ENCODE measurements at regions not wholly inside any gene's neighbourhood (a gene's known extent, or its start where the extent isn't known, plus 50 kb on each side); places are given as distances from the start of the nearest gene placed in this dataset.

DNA sequence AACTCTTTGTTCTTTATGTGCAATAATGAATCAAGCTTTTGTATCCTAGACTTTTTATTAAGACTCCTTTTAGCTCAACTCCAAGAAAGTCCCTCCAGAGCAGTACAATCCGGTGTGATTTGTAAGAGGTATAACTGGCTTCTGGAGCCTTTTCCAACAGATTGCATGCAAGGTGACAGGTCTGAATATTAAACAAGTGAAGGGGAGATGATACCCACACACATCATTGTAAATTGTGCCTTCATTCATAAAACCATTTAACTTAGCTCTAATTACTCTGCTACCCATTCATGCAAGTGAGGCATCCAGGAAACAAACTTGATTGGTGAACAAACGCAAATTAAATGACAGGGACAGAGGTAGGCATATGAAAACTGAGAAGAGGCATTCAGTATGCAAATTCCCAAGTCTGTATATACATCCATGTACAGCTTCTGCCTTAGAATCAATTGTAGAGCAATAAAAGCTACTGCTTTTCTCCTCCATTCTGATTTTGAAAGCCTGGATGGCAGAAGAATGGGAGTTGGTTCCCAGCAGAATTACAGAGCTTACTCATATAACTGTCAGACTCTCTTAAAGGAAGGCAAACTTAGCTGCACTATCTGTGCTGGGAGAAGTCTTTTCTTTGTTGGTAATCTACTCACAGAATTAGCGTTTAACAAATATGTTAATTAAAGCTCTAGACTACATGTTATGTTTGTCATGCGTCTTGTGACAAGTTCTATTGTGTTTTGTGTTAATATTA lies 261.0 kb upstream of the CDH6 start:
- no peak for DNase-seq (ENCODE audit: low read depth)

DNA sequence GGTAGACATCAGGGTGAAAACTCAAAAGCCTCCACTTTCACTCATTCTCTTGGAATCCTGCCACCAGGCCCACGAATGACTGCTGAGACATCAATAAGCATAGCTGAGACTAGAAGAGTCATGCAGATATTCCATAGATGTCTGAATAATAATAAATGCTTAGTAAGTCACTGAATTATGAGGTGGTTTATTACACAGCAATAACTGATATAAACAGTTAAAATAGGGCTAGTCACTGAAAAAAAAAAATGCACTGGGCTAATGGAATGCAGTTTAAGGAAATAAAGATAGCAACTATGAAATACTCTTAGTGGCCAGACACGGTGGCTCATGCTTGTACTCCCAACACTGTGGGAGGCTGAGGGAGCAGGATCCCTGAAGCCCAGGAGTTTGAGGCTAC lies 262.8 kb upstream of the CDH6 start:
- no peak for DNase-seq (ENCODE audit: low read depth)

DNA sequence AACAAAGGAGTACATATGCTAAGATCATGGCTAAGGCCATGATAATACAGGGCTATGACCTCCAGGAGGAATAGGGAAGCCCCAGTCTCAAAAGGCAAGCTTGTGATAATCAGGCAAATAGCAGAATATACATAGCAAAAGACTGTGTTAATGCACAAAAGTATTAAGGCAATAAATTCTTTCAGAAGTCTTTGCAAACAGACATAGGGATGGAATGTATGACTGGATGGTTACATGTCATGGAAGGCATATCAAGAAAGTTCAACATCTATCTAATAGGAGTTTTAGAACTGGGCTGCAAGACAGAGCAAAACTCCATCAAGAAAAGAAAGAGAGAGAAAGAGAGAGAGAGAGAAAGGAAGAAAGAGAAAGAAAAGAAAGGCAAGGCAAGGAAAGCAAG lies 264.5 kb upstream of the CDH6 start:
- DNase-seq (ENCODE audit: low read depth), result no peak

DNA sequence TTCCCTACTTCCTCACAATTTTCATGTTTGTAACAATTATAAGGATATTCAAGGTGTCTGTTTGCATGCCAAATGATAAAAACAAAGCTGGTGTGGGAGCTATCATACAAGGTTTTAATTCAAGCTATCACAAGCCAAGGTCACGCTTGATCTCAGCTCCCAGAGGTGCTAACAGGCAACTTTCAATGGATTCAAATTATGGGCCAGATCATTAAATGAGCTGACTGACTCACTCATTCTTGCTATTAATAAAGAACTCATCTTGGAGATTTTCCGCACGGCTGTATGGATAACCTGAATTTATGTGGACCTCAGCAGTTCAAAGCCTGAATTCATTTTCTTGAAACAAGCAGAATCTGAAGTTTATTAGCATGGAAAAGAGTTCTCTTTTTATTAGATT lies 267.3 kb upstream of the CDH6 start:
- no peak for DNase-seq (ENCODE audit: low read depth)

DNA sequence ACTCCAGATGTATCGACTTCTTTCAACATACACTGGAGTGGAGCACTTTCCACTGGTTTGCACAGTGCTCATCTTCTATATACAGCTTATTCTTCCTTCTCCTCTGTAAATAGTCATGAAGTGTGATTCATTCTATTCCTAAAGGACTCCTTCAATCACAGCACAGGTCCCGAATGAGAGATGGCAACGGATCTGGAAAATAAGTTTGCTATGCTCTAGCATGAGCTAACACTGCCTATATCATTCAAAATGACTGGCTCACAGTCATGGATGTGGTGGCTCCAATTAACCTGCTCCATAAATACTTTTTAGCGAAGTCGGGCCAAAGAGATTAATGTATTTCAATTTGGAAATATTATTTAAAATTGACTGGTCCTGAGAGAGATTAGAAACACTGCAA lies 272.1 kb upstream of the CDH6 start:
- DNase-seq (ENCODE audit: low read depth), result no peak

DNA sequence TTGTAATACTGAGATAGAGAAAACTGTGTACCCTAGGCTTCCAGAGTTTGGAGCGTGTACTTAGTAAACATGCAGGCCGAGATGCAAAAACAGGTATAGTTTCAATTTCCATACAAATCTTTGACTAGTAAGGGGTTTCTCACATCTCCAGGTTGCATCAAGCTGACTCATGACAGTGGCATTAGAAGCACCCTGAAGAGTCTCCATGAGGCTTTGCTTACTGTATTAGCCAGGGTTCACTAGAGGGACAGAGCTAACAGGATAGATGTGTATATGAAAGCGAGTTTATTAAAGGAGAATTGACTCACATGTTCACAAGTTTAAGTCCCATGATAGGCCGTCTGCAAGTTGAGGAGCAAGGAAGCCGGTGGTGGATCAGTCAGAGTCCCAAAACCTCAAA lies 275.3 kb upstream of the CDH6 start:
- DNase-seq (ENCODE audit: low read depth), result no peak

DNA sequence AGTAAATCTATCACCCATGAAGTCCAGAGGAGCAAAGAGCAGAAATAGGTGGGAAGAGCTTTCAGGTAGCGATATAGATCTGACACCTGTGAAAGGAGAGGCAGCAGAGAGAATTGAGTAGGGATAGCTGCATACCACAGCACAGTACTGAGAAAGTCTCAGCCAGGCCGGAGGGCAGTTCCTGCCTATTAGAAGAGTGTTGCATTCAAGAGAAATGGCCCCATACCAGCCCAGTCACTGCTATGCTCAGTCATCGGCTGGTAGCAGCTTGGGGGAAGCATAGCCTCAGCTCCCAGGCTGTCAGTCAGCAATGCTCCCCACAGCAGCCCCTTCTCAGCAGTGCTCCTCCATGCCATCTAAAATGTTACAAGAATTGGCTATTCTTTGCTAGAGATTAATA lies 285.1 kb upstream of the CDH6 start:
- DNase-seq (ENCODE audit: low read depth), result no peak

DNA sequence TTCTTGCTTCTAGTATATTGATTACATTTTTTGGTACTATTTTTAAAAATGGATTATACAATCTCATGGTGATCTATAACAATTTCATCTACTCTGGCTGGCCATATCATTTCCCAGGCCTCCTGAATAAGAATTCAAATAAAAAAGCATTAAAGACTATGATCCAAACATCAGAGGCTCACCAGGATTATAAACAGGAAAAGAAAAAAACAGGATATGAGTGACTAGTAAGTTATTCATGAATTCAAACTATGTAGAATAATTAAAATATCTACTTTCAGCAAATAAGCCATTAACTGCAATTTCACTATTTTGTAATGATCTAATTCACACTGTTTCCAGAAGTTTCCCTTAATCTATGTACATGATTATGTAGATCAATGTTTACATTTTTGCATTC lies 293.1 kb upstream of the CDH6 start:
- DNase-seq (ENCODE audit: low read depth), result no peak

DNA sequence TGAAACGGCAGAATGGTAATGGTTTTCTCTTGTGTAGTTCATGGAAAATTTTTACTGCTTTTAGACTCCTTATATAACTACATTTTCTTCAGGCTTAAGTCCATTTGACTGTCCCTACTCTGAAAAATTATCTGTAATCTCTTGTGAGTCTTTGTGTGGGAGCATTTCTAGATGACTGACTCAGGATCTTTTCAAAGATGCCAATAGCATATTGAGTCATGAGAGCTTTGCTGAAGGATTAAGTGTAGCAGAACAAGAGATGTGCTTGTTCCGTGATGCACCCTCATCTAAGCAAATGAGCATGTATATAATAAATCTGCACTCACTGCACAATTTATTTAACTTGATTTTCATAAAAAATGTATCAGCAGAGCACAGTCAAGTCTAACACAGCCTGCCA lies 298.7 kb upstream of the CDH6 start:
- DNase-seq (ENCODE audit: low read depth), result no peak

DNA sequence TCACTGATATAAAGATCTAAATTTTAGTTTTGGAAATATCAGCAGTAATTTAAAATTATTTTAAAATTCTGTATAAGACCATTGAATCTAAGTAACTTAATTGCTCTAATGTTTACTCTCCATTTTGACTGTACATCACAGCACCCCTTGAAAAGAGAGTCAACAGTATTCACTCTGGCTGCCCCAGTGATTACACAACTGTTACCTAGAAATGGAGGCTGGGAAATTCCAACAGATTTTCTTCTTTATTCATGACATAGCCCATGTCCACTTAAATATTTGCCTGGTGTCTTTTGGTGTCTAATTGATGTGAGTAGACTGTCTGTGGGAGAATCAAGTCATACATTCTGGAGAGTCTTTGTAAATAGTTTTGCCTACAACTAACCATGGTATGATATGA lies 301.8 kb upstream of the CDH6 start:
- DNase-seq (ENCODE audit: low read depth), result no peak

DNA sequence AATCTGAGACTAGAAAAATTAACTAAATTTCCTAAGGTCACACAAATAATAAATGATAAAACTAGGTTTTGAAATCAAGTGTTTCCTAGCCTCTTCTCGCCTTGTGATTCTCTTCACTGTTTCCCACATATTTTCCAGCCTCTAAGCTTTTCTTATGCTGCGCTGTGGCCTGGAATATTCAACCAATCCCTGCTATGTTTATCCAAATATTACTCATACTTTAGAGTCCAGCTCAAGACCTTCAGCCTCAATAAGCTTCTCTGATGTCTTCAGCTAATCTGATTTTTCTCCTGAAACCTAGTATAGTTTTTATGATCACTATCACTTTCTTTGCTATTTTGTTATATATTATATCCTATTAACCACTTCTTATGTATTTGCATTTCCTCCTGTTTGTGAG lies 303.1 kb upstream of the CDH6 start:
- DNase-seq (ENCODE audit: low read depth), result no peak

DNA sequence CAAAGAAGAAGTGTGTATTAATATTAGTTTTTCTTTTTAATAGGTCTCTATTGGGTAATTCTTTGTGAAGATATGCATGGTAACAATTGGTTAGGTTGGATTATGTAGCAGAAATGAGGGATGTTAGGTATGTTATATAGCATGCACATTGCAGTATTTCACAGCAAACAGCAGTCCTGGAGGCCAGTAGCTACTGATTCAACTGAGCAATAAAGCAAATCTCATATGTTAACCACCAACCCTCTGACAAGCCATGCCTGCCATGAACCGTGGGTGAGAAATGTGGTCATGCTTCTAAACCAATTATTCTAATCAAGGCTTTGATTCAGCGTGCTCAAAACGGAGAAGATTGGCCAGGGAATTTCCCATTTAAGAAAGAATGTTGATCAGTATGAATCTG lies 313.0 kb upstream of the CDH6 start:
- DNase-seq (ENCODE audit: low read depth), result no peak

DNA sequence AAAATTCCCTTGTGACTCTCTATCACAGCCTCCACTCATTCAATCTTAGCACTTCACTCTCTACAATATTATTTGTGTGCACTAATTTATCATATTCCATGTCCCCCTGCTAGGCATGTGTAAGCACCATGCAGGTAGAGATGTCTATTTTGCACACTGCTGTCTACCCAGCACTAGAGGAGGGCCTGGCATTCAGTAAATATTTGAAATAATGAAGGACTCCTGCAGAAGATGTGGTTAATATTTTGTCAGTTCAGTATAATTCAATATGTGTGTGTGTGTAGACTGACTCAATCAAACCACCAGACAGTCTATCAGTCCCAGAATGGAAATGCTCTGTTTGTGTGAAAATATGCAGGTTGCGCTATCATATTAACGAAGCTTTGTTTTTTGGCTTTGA lies 313.6 kb upstream of the CDH6 start:
- DNase-seq (ENCODE audit: low read depth), result no peak

DNA sequence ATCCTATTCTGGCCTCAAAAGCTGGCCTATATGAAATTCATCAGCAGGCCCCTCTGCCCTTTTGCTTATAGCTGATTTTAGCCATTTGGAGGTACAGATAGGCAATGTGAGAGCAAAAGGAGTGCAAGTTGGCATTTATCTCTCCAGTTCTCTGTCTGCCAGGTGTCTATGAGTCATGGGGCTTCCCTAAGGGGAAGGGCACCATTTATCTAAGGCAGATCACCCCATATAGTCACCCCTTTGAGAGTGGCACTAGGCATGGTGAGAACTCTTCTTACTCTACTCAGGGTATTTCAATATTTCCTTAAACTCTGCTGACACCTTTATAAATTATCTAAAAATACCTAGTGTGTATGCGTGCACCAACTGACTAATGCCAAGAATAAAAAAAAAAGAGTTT lies 314.7 kb upstream of the CDH6 start:
- no peak for DNase-seq (ENCODE audit: low read depth)

DNA sequence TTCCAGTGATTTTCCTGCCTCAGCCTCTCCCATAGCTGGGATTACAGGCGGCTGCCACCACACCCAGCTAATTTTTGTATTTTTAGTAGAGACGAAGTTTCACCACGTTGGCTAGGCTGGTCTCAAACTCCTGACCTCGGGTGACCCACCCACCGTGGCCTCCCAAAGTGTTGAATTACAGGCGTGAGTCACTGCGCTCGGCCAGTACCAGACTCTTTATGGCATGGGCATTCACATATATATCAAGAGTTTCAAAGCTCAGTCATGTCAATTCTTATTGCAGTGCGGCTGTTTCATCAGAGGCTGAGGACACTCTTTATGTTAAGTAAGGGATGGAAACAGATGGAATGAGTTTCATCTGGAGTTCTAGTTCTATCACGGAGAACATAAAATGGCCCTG lies 315.2 kb upstream of the CDH6 start:
- DNase-seq (ENCODE audit: low read depth), result no peak

DNA sequence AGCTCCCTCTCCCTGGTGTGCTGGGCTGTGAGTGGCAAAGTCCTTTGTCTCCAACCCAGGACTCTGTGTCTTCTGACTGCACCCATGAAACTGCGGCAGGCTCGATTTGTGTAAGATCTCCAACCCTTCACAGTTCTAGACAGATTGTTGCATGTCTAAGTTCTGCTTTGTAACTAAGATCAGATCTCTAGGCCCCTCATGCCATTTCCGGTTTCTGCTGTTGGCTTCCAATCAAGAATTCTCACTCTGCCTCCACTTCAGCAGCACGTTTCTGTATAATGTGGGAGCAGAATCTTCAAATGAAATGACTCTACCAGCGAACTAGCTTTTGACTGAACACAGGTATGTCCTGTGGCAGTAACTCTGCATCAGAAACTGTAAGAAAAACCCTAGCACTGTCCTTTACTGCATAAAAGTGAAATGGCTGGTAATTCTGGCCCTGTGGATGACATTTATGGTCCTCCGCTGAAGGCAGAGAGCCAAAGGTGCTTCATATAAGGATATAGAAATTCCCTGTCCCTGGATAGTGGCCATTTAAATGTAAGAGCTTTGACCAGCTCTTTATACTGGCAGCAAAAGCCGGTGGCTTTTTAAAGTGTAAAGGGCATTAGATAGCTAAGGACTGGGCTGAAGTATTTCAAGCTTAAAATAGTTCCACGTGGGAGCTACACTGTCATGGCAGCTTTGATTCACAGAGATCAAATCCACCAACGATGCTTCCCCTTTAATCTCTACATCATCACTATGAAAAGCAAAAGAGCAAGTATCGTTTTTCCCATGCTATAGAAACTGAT lies 319.0 kb upstream of the CDH6 start:
- no peak for DNase-seq (ENCODE audit: low read depth)

DNA sequence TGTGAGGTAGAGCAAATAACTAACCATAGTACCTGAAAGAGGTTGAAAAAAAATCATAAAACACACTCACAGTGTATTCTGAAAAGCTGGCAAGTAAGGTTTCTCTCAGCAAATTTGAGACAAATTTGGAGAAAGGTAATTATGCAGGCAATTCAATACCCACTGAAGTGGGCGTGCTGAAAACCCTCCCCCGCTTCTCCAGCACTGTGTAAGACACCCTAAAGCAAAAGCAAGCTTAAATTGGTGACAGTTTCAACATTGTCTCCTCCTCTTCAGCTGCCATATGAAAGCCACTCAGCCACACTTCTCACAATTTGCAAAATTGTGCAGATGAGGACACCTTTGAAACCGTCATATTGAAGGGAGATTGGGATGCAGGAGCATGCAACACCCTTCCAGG lies 322.3 kb upstream of the CDH6 start:
- no peak for DNase-seq (ENCODE audit: low read depth)

DNA sequence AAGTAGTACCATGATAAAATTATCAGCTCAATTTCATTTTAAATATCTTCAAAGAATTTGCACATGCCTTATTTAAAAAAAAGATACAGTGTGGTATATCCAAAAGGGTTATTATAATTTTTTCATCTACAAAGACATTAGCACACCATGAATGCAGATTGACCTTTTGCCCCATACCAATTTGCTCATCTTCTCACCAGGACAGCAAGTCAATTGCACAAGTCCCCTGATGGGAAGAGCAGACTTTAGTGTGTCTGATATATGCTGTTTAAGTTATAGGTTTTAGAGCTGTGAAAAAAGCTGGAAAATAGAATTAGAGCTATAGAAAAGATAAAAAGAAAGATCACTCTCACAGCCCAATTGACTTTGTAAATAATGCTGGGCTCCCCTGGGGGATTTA lies 325.8 kb upstream of the CDH6 start:
- no peak for DNase-seq (ENCODE audit: low read depth)

DNA sequence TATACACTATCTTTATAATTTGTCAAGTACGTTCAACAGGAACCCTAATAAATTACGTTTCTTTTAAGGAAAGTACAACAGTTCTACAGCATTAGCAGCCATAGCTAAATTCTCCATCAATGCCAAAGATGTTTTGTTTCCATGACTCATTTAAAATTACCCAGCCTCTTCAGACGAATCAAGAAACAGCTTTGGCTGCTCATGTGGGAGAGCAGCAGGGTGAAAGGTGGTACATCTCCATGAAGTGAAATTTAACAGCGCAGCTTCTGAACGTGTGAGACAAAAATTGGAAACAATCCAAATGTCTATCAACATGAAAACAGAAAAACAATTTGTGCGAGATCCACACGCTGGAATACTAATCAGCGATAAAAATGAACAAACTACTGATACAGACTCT lies 327.3 kb upstream of the CDH6 start:
- no peak for DNase-seq (ENCODE audit: low read depth)

DNA sequence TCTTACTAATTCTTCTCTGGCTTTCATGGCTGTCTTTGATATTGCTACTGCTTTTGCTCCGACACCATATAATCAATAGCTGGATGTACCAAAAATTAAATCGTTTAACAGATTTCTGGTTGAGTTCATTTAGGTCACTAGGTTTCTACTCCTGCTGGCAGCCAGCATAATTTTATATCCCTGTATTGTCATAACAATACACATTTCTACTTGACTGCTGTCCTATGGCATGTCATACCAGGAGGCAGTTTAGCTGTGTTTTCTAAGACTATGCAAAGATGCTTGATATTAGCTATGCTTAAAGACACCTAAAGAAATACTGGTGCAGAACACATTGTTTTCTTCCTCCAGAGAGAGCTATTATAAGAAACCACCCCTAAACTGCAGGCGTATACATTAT lies 337.2 kb upstream of the CDH6 start:
- DNase-seq (ENCODE audit: low read depth), result no peak

DNA sequence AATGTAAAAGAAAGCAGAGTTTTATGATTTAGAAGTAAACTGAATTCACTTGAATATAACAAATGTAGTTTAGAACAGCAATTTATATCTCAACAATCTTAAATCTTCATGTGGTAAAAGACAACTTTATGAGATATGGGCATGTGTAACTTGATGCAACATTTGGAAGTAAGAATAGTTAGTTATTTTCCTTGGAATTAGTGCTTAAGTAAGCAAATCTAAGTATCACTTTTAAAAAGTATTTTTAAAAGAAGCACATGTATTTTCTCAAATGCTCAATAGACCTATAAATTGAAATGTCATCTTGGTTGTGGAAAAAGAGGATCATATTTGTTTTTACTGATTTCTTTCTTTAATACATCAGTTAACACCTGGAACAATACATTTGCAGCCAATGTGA lies 340.3 kb upstream of the CDH6 start:
- no peak for DNase-seq (ENCODE audit: low read depth)

DNA sequence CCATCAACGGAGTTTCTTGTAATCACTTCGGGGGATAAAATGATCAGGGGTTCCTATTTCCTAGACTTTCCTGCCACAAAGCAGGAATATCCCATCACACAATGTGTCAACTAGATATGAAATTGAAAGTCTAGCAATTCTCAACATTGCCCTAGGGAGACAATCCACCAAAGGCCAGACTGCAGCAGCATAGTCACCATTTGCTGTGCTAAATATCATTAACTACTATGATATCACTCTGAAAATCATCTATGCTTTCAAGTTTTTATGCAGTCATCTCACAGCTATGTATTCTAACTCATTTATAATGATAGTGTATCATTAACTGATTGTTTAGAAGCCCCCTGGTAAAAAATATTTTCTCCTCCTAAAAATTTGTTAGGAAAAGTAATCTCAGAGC lies 342.6 kb upstream of the CDH6 start:
- no peak for DNase-seq (ENCODE audit: low read depth)

DNA sequence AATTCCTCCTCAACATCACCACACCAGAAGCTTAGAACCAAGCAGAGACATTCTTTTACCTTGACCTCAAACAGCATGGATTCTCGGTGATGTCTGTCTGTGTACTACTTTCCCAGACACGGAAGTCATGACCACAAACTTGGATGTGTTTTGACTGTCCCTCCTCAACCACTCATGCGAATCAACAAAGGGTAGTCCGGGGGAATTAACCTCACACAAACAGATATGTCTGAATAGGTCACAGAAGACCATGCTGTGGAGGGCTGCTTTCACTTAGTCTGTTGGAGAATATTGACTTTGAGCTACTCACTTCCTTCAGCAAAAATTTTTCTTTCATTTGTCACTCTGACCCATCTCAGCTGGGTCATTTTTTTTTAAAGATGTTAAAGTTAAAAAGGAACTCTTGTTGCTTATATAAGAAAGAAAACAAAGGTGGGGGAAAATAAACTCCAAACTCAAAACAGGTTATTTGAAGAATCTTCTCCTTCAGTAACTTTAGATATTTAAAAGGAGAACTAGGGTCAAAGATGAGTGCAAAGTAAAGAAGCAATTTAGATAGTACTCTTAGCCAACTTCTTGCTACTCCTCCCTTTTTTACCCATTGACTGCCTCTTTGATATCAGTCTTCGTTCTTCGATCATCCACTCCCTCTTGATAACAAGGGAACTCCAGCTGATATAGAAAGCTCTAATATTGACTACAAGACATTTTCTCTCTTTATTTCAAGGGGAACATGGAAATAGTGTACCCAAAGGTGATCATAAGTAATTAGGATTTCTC lies 343.4 kb upstream of the CDH6 start:
- no peak for DNase-seq (ENCODE audit: low read depth)
